Astrocyte of the cerebellum (primary cell): ENCODE measurements at regions not wholly inside any gene's neighbourhood (a gene's known extent, or its start where the extent isn't known, plus 50 kb on each side); places are given as distances from the start of the nearest gene placed in this dataset.

Experiments
- DNase-seq: peaks from one replicate; pipeline ENCODE4 v3.0.0-alpha.2; 2011; ENCODE audit warnings: low read depth
- H3K4me3 ChIP-seq: 2 replicates; pipeline ENCODE4 v1.5.1; 2011; ENCODE audit warnings: mild to moderate bottlenecking, low read depth, low read length, moderate library complexity
- in situ Hi-C: cut with HindIII; loops from 2 replicates; pipeline ENCODE4 v1.10.0; 2017; ENCODE audit warnings: low sequenced_read_pairs
- TF ChIP-seq, protein P1 (sequence below): IDR thresholded peaks from 2 replicates; pipeline ENCODE4 v1.5.1; 2012; ENCODE audit warnings: low read length, low read depth, moderate library complexity, mild to moderate bottlenecking; ENCODE audit errors: missing control alignments

- in situ Hi-C loops: no loop called here
- no peak overlapping the region for H3K4me3 ChIP-seq
- DNase-seq: no peak
- TF ChIP-seq, protein P1, sequence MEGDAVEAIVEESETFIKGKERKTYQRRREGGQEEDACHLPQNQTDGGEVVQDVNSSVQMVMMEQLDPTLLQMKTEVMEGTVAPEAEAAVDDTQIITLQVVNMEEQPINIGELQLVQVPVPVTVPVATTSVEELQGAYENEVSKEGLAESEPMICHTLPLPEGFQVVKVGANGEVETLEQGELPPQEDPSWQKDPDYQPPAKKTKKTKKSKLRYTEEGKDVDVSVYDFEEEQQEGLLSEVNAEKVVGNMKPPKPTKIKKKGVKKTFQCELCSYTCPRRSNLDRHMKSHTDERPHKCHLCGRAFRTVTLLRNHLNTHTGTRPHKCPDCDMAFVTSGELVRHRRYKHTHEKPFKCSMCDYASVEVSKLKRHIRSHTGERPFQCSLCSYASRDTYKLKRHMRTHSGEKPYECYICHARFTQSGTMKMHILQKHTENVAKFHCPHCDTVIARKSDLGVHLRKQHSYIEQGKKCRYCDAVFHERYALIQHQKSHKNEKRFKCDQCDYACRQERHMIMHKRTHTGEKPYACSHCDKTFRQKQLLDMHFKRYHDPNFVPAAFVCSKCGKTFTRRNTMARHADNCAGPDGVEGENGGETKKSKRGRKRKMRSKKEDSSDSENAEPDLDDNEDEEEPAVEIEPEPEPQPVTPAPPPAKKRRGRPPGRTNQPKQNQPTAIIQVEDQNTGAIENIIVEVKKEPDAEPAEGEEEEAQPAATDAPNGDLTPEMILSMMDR: no peak
Observed at GRCh38 chr11:70671083-70671482, 272.8 kb downstream of the CTTN start.

- DNase-seq: no peak
- TF ChIP-seq, protein P1: no peak
- in situ Hi-C loops: no loop called here
Observed at GRCh38 chr11:70671611-70672010, 273.3 kb downstream of the CTTN start.

GRCh38 chr11:70672991-70673653 lies 274.8 kb downstream of the CTTN start:
- in situ Hi-C loops: no loop called here
- no peak overlapping the region for H3K4me3 ChIP-seq
- DNase-seq: no peak
- TF ChIP-seq, protein P1: no peak

More at GRCh38 chr11:70671611-70672010, 273.3 kb downstream of the CTTN start:
- H3K4me3 ChIP-seq: no peak overlapping the region

GRCh38 chr11:70674605-70675004 lies 276.3 kb downstream of the CTTN start:
- TF ChIP-seq, protein P1: no peak
- in situ Hi-C loops: no loop called here

GRCh38 chr11:70675697-70676374 lies 277.5 kb downstream of the CTTN start:
- no peak for DNase-seq
- in situ Hi-C loops: no loop called here
- TF ChIP-seq, protein P1: no peak
- H3K4me3 ChIP-seq: no peak overlapping the region

More at GRCh38 chr11:70674605-70675004, 276.3 kb downstream of the CTTN start:
- DNase-seq: no peak
- H3K4me3 ChIP-seq: no peak overlapping the region

DNA sequence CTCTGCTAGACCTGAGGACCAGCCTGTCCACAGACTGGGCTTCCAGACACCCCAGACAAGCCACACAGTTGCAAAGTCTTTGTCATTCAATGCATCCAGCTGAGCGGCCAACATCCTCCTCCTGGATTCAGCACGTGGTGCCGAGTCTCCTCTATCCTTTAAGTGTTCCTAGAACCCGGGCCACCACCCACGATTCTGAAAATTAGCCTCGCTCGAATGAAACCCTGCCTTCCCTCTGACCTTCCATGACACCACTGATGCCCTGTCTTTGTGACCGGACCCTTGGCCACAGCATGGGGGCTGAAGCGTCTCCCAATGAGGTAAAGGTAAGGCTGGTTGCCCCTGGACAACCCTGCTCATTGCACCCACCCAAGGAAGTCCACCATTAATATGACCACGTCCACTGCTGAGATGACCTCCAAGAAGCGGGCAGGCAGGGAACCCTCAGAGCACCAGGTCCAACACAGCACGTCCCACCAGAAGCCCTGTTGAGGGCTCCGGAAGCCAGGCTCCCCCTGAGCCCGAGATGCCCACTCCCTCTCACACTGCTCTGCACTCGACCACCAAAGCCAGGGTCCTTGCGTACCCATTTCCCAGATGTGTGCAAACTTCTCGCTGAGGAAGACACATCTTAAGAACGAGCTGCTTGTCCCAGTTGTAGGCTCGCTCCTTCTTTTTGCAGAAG lies 279.0 kb downstream of the CTTN start:
- TF ChIP-seq, protein P1: no peak
- in situ Hi-C loops: no loop called here
- H3K4me3 ChIP-seq: no peak overlapping the region
- DNase-seq: no peak
